ENCODE measurements at regions not wholly inside any gene's neighbourhood (a gene's known extent, or its start where the extent isn't known, plus 50 kb on each side); places are given as distances from the start of the nearest gene placed in this dataset.
"Not testable (repeated sequence)": the region's sequence is repeated elsewhere in the genome, so short reads cannot be mapped to it uniquely, and the experiment has no call there.

DNA sequence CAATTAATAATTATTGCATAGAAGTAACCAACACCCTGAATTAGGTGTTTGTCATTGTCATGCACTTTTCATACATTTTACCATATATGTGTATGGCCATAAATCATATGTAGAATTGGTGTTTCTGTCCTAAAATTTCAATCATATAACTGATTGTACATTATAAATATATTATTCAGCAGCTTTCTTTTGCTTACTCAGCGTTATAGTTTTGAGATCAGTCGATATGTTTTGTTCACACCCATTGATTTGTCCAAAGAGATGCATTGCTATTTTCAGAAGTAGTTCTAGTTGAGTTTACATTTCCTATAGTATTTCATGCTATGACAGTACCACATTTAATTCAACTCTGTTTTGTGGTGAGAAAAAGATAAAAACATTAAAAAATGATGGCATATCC is 50.5 kb upstream of the PARP4 start:
- Mint-ChIP-seq H3K4me3 (no peak overlapping the region), H3K36me3 (ENCODE audit: low read depth) (no peaks in the 10 kb centered on the region), H3K4me1 (ENCODE audit: low read depth) (peaks cover 8% of the 10 kb centered on the region), H3K27me3 (ENCODE audit: low read depth) (peaks cover 30% of the 10 kb centered on the region), H3K27ac (no peak overlapping the region), H3K9me3 (no peaks in the 10 kb centered on the region)
- no peak for DNase-seq
- CTCF ChIA-PET: interaction anchor here (0.8 kb wide), 1 partner anchor 42 kb away, joined by 3 read pairs; no protein-coding TSS in a partner anchor
- intact Hi-C loops (cut with micrococcal nuclease): no loop called here

GRCh38 chr13:24563971-24564370 is 51.4 kb upstream of the PARP4 start:
- DNase-seq; intact Hi-C loops (cut with micrococcal nuclease); H3K4me1 Mint-ChIP-seq (ENCODE audit: low read depth); H3K27ac Mint-ChIP-seq; H3K9me3 Mint-ChIP-seq; H3K36me3 Mint-ChIP-seq (ENCODE audit: low read depth); H3K4me3 Mint-ChIP-seq: not testable (repeated sequence)
- H3K27me3 Mint-ChIP-seq (ENCODE audit: low read depth): peaks cover 22% of the 10 kb centered on the region
- CTCF ChIA-PET: interaction anchor here (0.8 kb wide), 1 partner anchor 42 kb away, joined by 3 read pairs; no protein-coding TSS in a partner anchor

GRCh38 chr13:24564881-24565280 is 52.3 kb upstream of the PARP4 start:
- intact Hi-C loops (cut with micrococcal nuclease): no loop called here
- H3K36me3 Mint-ChIP-seq (ENCODE audit: low read depth): no peaks in the 10 kb centered on the region
- H3K4me1 Mint-ChIP-seq (ENCODE audit: low read depth): peaks cover under 1% of the 10 kb centered on the region
- no peak overlapping the region for H3K4me3 Mint-ChIP-seq
- CTCF ChIA-PET: no interaction called here
- DNase-seq: no peak
- peaks cover 14% of the 10 kb centered on the region for H3K27me3 Mint-ChIP-seq (ENCODE audit: low read depth)
- H3K9me3 Mint-ChIP-seq: no peaks in the 10 kb centered on the region
- H3K27ac Mint-ChIP-seq: no peak overlapping the region

DNA sequence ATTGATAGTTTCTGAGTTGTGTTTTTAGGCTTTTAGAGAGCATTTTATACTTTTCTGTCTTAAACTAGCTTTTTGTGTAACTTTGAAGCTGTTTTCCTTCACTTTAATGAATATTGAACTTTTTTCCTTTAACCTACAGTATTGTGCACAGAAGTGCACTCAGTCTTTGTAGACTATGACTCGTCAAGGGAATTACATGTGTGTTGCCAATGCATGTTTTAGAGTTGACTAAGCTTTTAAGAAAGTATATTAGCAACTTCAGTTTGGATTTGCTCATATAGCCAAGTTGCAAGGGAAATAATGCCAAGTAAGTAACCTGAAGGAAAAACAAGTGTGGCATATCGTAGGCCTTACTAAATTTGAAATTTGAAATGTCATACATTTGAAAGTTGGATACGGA is 55.0 kb upstream of the PARP4 start:
- H3K36me3 Mint-ChIP-seq (ENCODE audit: low read depth); H3K9me3 Mint-ChIP-seq; H3K27ac Mint-ChIP-seq; H3K4me1 Mint-ChIP-seq (ENCODE audit: low read depth); H3K4me3 Mint-ChIP-seq; intact Hi-C loops (cut with micrococcal nuclease); DNase-seq: not testable (repeated sequence)
- peaks cover 11% of the 10 kb centered on the region for H3K27me3 Mint-ChIP-seq (ENCODE audit: low read depth)
- CTCF ChIA-PET: interaction anchor here (0.7 kb wide), 1 partner anchor 13 kb away, joined by 3 read pairs; no protein-coding TSS in a partner anchor

DNA sequence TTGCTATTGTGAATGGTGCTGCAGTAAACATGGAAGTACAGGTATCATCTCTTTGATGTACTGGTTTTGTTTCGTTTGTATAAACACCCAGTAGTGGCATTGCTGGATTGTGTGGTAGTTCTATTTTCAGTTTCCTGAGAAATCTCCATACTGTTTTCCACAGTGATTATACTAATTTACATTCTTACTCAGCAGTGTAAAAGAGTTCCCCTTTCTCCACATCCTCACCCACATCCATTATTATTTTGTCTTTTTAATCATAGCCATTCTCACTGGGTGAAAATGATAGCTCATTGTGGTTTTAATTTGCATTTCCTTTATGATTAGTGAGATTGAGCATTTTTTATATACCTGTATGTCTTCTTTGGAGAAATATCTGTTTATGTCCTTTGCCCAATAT is 62.3 kb upstream of the PARP4 start:
- no peak overlapping the region for H3K27ac Mint-ChIP-seq
- H3K4me1 Mint-ChIP-seq (ENCODE audit: low read depth): peaks cover 10% of the 10 kb centered on the region
- intact Hi-C loops (cut with micrococcal nuclease): loop anchor here (1.0 kb wide), 1 partner anchor 64 kb away; no protein-coding TSS in a partner anchor
- peaks cover 12% of the 10 kb centered on the region for H3K9me3 Mint-ChIP-seq
- no peak overlapping the region for H3K4me3 Mint-ChIP-seq
- DNase-seq: no peak
- peaks cover 7% of the 10 kb centered on the region for H3K27me3 Mint-ChIP-seq (ENCODE audit: low read depth)
- no peaks in the 10 kb centered on the region for H3K36me3 Mint-ChIP-seq (ENCODE audit: low read depth)
- CTCF ChIA-PET: interaction anchor here (2.1 kb wide), 1 partner anchor 97 kb away, joined by 5 read pairs; no protein-coding TSS in a partner anchor

DNA sequence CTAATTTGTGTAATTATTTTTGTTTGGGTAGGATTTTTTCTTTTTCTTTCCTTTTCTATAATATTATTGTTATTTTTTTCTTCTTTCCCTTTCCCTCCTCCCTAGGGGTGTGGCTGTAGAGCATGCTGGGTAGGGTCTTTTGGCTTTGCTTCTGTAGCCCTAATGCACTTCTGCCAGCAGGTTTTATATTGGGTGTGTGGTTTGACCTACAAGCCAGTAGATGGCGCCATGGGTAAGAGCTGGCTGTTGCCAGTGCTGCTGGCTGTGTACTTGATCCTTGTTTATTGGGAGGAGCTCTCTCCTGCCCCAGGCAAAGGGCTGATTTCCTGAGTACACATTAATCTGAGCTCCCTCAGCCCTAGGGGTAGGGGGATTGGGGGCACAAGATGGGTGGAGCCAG is 67.7 kb upstream of the PARP4 start:
- H3K27me3 Mint-ChIP-seq (ENCODE audit: low read depth); H3K4me3 Mint-ChIP-seq; H3K36me3 Mint-ChIP-seq (ENCODE audit: low read depth); H3K4me1 Mint-ChIP-seq (ENCODE audit: low read depth); H3K27ac Mint-ChIP-seq; DNase-seq: not testable (repeated sequence)
- CTCF ChIA-PET: interaction anchor here (0.7 to 3.1 kb wide), 15 partner anchors 13 to 149 kb away, joined by 3 to 20 read pairs (median 5); no protein-coding TSS in a partner anchor
- intact Hi-C loops (cut with micrococcal nuclease): loop anchor here (1.0 kb wide), 2 partner anchors 91 to 148 kb away; no protein-coding TSS in a partner anchor
- peaks cover 12% of the 10 kb centered on the region for H3K9me3 Mint-ChIP-seq

- H3K36me3 Mint-ChIP-seq (ENCODE audit: low read depth); H3K27ac Mint-ChIP-seq; H3K27me3 Mint-ChIP-seq (ENCODE audit: low read depth); H3K4me1 Mint-ChIP-seq (ENCODE audit: low read depth); H3K9me3 Mint-ChIP-seq; H3K4me3 Mint-ChIP-seq; DNase-seq; intact Hi-C loops (cut with micrococcal nuclease): not testable (repeated sequence)
- CTCF ChIA-PET: interaction anchor here (1.0 to 3.0 kb wide), 4 partner anchors 59 to 148 kb away, joined by 3 to 6 read pairs (median 4); no protein-coding TSS in a partner anchor
Observed at GRCh38 chr13:24581578-24581977, 69.0 kb upstream of the PARP4 start.

- peaks cover 14% of the 10 kb centered on the region for H3K27me3 Mint-ChIP-seq (ENCODE audit: low read depth)
- DNase-seq; H3K4me1 Mint-ChIP-seq (ENCODE audit: low read depth); H3K36me3 Mint-ChIP-seq (ENCODE audit: low read depth); H3K4me3 Mint-ChIP-seq; CTCF ChIA-PET; H3K27ac Mint-ChIP-seq; intact Hi-C loops (cut with micrococcal nuclease); H3K9me3 Mint-ChIP-seq: not testable (repeated sequence)
Observed at GRCh38 chr13:24591697-24592096, 79.1 kb upstream of the PARP4 start.

DNA sequence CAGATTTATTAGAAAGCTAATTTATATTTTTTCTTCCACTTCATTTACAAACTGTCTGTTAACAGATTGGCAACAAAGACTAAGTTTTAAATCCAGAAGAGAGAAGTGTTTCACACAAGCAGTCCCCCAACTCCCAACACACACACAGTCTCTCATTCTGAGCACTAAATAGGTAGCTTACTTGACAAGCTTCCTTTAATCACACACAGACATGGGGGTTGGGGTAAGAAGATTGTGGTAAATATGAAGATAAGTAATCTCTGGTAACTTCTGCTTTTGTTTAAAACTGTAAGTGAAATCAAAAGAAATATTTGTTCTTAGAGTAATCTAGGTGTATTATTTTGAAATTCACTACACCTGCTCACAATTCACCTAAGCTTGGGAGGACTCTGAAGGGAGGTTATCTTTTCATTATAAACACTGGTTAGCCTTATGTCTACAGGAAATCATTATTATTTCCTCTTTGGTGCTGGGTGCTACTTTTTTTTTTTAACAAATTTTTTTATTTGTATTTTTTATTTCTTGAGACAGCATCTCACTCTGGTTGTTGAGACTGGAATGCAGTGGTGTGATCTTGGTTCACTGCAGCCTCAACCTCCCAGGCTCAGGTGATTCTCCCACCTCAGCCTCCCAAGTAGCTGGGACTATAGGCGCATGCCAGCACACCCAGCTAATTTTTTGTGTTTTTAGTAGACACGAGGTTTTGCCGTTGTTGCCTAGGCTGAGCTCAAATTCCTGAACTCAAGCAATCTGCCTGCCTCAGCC is 82.1 kb upstream of the ATP12A start:
- H3K36me3 Mint-ChIP-seq (ENCODE audit: low read depth); H3K4me3 Mint-ChIP-seq; DNase-seq; H3K27ac Mint-ChIP-seq; H3K9me3 Mint-ChIP-seq; H3K27me3 Mint-ChIP-seq (ENCODE audit: low read depth); CTCF ChIA-PET: not testable (repeated sequence)
- intact Hi-C loops (cut with micrococcal nuclease): loop anchor here (2.0 kb wide), 1 partner anchor 27 kb away; no protein-coding TSS in a partner anchor
- peaks cover 46% of the 10 kb centered on the region for H3K4me1 Mint-ChIP-seq (ENCODE audit: low read depth)

GRCh38 chr13:24599019-24599791 is 81.0 kb upstream of the ATP12A start:
- not testable (repeated sequence) for H3K36me3 Mint-ChIP-seq (ENCODE audit: low read depth); H3K4me3 Mint-ChIP-seq
- H3K4me1 Mint-ChIP-seq (ENCODE audit: low read depth): peaks cover 48% of the 10 kb centered on the region

GRCh38 chr13:24605923-24606372 is 74.3 kb upstream of the ATP12A start:
- H3K4me1 Mint-ChIP-seq (ENCODE audit: low read depth): peaks cover 22% of the 10 kb centered on the region
- peaks cover 20% of the 10 kb centered on the region for H3K9me3 Mint-ChIP-seq
- peaks cover 13% of the 10 kb centered on the region for H3K27me3 Mint-ChIP-seq (ENCODE audit: low read depth)
- no peak overlapping the region for H3K27ac Mint-ChIP-seq
- H3K36me3 Mint-ChIP-seq (ENCODE audit: low read depth): peaks cover 8% of the 10 kb centered on the region
- CTCF ChIA-PET: interaction anchor here (0.6 to 4.0 kb wide), 17 partner anchors 8 to 377 kb away, joined by 3 to 25 read pairs (median 4); no protein-coding TSS in a partner anchor
- H3K4me3 Mint-ChIP-seq: no peak overlapping the region
- intact Hi-C loops (cut with micrococcal nuclease): loop anchor here (1.0 kb wide), 2 partner anchors 65 to 122 kb away; no protein-coding TSS in a partner anchor
- no peak for DNase-seq

More at GRCh38 chr13:24599019-24599791, 81.0 kb upstream of the ATP12A start:
- DNase-seq, CTCF ChIA-PET: not testable (repeated sequence)
- peaks cover 11% of the 10 kb centered on the region for H3K27me3 Mint-ChIP-seq (ENCODE audit: low read depth)
- peaks cover 12% of the 10 kb centered on the region for H3K9me3 Mint-ChIP-seq
- peak overlapping the region; percentile 68 for H3K27ac Mint-ChIP-seq
- intact Hi-C loops (cut with micrococcal nuclease): loop anchor here (2.0 kb wide), 1 partner anchor 26 kb away; no protein-coding TSS in a partner anchor

All from activated naive CD4-positive, alpha-beta T cell treated with anti-CD3 and anti-CD28 coated beads for 36 hours (primary cell).